ENCODE measurements at regions not wholly inside any gene's neighbourhood (a gene's known extent, or its start where the extent isn't known, plus 50 kb on each side); places are given as distances from the start of the nearest gene placed in this dataset.
"Not testable (repeated sequence)": the region's sequence is repeated elsewhere in the genome, so short reads cannot be mapped to it uniquely, and the experiment has no call there.

GRCh38 chr3:56926947-56927282 is 125.2 kb upstream of the ARHGEF3 start:
- TF ChIP-seq, protein P1, sequence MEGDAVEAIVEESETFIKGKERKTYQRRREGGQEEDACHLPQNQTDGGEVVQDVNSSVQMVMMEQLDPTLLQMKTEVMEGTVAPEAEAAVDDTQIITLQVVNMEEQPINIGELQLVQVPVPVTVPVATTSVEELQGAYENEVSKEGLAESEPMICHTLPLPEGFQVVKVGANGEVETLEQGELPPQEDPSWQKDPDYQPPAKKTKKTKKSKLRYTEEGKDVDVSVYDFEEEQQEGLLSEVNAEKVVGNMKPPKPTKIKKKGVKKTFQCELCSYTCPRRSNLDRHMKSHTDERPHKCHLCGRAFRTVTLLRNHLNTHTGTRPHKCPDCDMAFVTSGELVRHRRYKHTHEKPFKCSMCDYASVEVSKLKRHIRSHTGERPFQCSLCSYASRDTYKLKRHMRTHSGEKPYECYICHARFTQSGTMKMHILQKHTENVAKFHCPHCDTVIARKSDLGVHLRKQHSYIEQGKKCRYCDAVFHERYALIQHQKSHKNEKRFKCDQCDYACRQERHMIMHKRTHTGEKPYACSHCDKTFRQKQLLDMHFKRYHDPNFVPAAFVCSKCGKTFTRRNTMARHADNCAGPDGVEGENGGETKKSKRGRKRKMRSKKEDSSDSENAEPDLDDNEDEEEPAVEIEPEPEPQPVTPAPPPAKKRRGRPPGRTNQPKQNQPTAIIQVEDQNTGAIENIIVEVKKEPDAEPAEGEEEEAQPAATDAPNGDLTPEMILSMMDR (IDR thresholded peaks at IDR 0.05; ENCODE audit: borderline replicate concordance, insufficient read depth, low read depth, low read length) = no peak
- H3K4me3 ChIP-seq (ENCODE audit: low read depth, low read length) = no peak overlapping the region

DNA sequence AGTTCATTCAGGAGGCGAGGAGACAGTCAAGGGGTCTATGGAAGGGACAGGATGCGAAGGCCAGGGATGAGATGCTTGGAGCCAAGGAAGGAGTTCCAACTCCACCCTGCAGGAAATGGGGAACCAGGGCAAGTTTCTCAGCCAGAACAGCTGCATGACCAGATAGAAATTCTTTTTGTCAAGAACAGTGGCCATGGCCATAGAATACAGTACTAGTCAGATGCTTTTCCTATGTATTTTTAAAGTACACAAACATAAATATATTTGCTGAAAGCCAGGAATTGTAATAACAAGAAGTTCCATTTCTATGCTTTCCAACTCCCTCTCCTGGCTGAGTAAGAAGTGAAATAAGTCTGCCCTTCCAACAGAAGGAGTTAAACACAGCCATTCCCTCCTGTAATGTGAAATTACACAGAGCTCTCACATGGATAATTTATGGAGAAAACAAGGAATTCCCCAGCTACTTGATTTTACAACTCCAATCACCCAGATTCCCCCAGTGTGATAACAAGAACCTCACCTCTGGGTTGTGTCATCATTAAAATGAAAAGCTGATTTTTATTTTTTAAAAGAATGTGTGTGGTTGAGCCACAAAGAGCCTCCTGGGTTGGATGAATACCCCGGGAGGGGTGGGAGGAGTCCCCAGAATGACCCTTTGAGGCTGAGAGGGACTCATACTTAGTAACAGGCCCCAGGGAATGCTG is 124.6 kb upstream of the ARHGEF3 start:
- TF ChIP-seq, protein P1 (IDR thresholded peaks at IDR 0.05; ENCODE audit: borderline replicate concordance, insufficient read depth, low read depth, low read length) = no peak
- H3K4me3 ChIP-seq (ENCODE audit: low read depth, low read length) = no peak overlapping the region

DNA sequence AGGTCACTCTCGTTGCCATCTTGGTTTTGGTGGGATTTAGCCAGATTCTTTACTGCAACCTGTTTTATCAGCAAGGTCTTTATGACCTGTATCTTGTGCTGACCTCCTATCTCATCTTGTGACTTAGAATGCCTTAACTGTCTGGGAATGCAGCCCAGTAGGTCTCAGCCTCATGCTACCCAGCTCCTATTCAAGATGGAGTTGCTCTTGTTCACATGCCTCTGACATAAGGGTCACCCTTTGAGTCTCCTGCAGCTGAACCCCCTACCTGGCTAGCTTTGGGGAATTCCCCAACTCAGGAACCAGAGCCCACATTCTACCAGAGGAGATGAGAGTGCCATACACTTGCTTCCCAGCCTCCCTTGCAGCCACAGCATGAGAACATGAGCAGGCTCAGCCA is 123.0 kb upstream of the ARHGEF3 start:
- not testable (repeated sequence) for H3K4me3 ChIP-seq (ENCODE audit: low read depth, low read length)

DNA sequence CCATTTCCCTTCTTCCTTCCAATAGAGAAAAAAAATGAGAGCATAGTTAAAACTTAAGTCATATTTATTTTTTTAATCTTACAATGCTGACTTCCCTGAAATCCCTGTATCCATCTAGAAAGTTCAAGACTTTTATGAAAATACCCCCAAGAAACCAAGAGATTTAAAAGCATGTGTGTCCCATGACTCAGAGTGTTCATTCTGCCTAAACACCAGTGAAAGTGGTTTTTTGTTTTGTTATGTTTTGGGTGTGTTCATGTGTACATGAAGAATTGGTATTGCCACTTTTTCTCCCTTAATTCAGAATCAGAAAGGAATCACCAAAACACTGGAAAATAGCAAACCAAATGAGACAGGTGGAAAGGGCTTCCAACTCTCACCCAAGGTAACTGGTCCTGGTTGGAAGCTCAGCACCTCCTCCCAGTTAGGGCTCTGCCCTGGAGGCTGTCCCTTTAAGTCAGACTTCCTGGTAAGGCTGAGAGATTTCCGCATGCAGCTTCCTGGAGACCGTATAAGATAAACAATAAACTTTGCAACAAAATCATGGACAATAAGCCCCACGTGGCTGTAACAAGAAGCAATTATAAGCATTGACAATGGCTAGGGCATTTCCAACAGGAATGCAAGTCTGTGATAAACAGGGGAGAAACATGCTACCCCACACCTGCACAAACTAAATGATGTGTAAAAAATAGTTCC is 121.9 kb upstream of the ARHGEF3 start:
- no peak overlapping the region for H3K4me3 ChIP-seq (ENCODE audit: low read depth, low read length)
- TF ChIP-seq, protein P1 (IDR thresholded peaks at IDR 0.05; ENCODE audit: borderline replicate concordance, insufficient read depth, low read depth, low read length) = no peak

GRCh38 chr3:56921573-56922453 is 120.1 kb upstream of the ARHGEF3 start:
- TF ChIP-seq, protein P1 (IDR thresholded peaks at IDR 0.05; ENCODE audit: borderline replicate concordance, insufficient read depth, low read depth, low read length) = no peak
- H3K4me3 ChIP-seq (ENCODE audit: low read depth, low read length) = no peak overlapping the region

- TF ChIP-seq, protein P1 (IDR thresholded peaks at IDR 0.05; ENCODE audit: borderline replicate concordance, insufficient read depth, low read depth, low read length) = no peak
- H3K4me3 ChIP-seq (ENCODE audit: low read depth, low read length) = no peak overlapping the region
Observed at GRCh38 chr3:56919797-56920195, 118.0 kb upstream of the ARHGEF3 start.

DNA sequence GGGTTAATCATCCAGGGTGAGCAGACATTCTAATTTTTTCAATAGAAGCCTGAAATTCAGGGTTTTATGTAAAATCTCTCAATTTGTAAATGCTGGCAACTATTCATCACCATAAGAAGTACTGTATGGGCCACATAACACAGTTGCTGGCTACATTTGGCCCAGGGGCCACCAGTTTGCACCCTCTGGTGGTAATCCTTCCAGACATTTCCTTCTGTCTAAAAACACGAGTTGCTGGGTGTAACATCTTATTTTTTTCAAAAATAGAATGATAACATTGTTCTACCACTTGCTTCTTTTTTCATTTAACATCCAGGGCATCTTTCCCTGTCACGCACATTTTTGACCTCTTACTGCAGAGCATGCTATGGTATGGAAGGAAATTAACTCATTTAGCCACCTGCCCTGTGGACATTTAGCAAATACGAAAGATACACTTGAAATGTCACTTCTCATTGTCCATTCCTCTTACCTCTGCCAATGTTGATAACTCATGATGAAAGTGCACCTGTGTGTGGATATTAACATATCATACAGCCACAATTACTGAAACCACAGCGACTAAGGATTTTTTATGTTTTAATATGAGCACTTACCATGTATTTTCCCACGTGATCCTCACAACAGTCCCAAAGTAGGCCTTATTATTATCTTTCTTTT is 117.5 kb upstream of the ARHGEF3 start:
- TF ChIP-seq, protein P1 (IDR thresholded peaks at IDR 0.05; ENCODE audit: borderline replicate concordance, insufficient read depth, low read depth, low read length) = 0 out of 2 replicates have a peak, but pooled peaks have one; percentile 5

More for the DNA sequence above, 117.5 kb upstream of the ARHGEF3 start:
- H3K4me3 ChIP-seq (ENCODE audit: low read depth, low read length) = no peak overlapping the region
